Neural crest cell (in vitro differentiated cells): ENCODE measurements at regions not wholly inside any gene's neighbourhood (a gene's known extent, or its start where the extent isn't known, plus 50 kb on each side); places are given as distances from the start of the nearest gene placed in this dataset.
"Not testable (repeated sequence)": the region's sequence is repeated elsewhere in the genome, so short reads cannot be mapped to it uniquely, and the experiment has no call there.

Experiments used
- DNase-seq: peaks from one replicate; pipeline ENCODE4 v3.0.0; 2021; ENCODE audit warnings: low read depth, mixed read lengths, low spot score
- H3K27ac Mint-ChIP-seq: one replicate; pipeline ENCODE4 v1.8.0; 2021; ENCODE audit warnings: mild to moderate bottlenecking, mixed read lengths; ENCODE audit not compliant: unreplicated experiment
- H3K27me3 Mint-ChIP-seq: 2 replicates; pipeline ENCODE4 v1.8.0; 2021; ENCODE audit warnings: low read depth, mild to moderate bottlenecking, mixed read lengths
- H3K36me3 Mint-ChIP-seq: 2 replicates; pipeline ENCODE4 v1.8.0; 2021; ENCODE audit warnings: low read depth, mild to moderate bottlenecking, mixed read lengths
- H3K4me1 Mint-ChIP-seq: 2 replicates; pipeline ENCODE4 v1.8.0; 2021; ENCODE audit warnings: mixed read lengths
- H3K4me3 Mint-ChIP-seq: one replicate; pipeline ENCODE4 v1.8.0; 2021; ENCODE audit warnings: mild to moderate bottlenecking, mixed read lengths
- H3K9me3 Mint-ChIP-seq: 2 replicates; pipeline ENCODE4 v1.8.0; 2021; ENCODE audit warnings: mixed read lengths
- CTCF ChIP-seq: fragments of 200-600 bp; sonication (generic); conservative IDR thresholded peaks from 2 replicates; pipeline ENCODE4 v1.5.0; 2021; ENCODE audit warnings: antibody characterized with exemption, mild to moderate bottlenecking

DNA sequence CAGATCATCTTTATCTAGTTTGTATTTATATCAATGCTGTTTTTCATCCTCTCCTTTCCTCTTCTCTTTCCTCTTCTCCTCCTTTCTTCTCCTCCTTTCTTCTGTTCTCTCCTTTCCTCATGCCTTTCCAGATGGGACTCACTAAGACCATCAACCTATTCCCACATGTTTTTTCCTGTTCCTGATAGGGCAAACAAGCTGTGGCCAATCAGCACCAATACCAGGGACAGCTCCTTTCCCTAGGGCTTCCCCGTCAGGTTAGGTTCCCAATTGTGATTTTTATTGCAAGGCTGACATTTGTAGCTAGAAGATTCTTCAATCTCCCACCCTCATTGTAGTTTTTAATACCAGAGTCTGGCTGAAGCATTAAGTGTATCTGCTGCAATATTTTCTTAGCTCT is 76.3 kb upstream of the COL8A1 start:
- no peaks in the 10 kb centered on the region for H3K4me1 Mint-ChIP-seq
- no peak overlapping the region for H3K4me3 Mint-ChIP-seq
- H3K27me3 Mint-ChIP-seq, result peaks cover 3% of the 10 kb centered on the region
- no peak for TF ChIP-seq CTCF
- DNase-seq, result peak; percentile 1
- no peak overlapping the region for H3K27ac Mint-ChIP-seq
- no peaks in the 10 kb centered on the region for H3K36me3 Mint-ChIP-seq
- peaks cover 18% of the 10 kb centered on the region for H3K9me3 Mint-ChIP-seq

DNA sequence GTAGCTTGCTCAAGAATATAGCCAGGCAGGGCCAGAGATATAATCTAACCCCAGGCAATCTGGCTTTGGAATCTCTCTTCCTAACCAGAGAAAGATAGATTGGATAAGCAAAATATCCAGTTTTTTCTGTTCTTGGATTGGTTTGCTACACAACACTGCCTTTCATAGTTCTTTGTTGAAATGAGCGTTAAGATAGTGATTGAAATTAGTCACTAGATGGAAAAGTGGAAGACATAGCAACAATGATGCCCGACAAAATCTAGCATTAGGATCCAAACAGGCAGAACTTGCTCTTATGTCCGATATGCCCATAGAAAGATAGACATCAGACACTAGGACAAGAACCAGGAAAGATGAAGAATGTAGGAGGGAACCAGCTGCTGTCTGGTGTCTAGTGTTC is 77.3 kb upstream of the COL8A1 start:
- Mint-ChIP-seq H3K4me1 (no peaks in the 10 kb centered on the region), H3K36me3 (no peaks in the 10 kb centered on the region), H3K9me3 (peaks cover 15% of the 10 kb centered on the region), H3K27me3 (peaks cover 3% of the 10 kb centered on the region), H3K4me3 (no peak overlapping the region), H3K27ac (no peak overlapping the region)
- TF ChIP-seq CTCF, result no peak
- no peak for DNase-seq

GRCh38 chr3:99559196-99559595 is 79.2 kb upstream of the COL8A1 start:
- peaks cover 21% of the 10 kb centered on the region for H3K9me3 Mint-ChIP-seq

DNA sequence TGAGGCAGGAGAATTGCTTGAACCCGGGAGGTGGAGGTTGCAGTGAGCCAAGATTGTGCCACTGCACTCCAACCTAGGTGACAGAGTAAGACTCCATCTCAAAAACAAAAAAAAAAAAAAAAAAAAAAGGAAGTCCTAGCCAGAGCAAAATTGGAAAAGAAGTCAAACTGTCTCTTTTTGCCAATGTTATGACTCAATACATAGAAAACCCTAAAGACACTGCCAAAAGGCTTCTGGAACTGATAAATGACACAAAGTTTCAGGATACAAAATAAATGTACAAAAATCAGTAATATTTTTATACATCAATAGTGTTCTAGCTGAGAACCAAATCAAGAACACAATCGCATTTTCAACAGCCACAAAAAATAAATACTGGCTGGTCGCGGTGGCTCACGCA is 82.5 kb upstream of the COL8A1 start:
- H3K27me3 Mint-ChIP-seq, H3K36me3 Mint-ChIP-seq, DNase-seq, H3K4me3 Mint-ChIP-seq, H3K27ac Mint-ChIP-seq: not testable (repeated sequence)
- H3K4me1 Mint-ChIP-seq, result peaks cover 19% of the 10 kb centered on the region
- H3K9me3 Mint-ChIP-seq, result peaks cover 22% of the 10 kb centered on the region

More at GRCh38 chr3:99559196-99559595, 79.2 kb upstream of the COL8A1 start:
- no peak overlapping the region for H3K27ac Mint-ChIP-seq
- peaks cover 3% of the 10 kb centered on the region for H3K27me3 Mint-ChIP-seq
- peaks cover 5% of the 10 kb centered on the region for H3K36me3 Mint-ChIP-seq
- DNase-seq, result no peak
- no peaks in the 10 kb centered on the region for H3K4me1 Mint-ChIP-seq
- TF ChIP-seq CTCF, result no peak
- H3K4me3 Mint-ChIP-seq, result no peak overlapping the region

DNA sequence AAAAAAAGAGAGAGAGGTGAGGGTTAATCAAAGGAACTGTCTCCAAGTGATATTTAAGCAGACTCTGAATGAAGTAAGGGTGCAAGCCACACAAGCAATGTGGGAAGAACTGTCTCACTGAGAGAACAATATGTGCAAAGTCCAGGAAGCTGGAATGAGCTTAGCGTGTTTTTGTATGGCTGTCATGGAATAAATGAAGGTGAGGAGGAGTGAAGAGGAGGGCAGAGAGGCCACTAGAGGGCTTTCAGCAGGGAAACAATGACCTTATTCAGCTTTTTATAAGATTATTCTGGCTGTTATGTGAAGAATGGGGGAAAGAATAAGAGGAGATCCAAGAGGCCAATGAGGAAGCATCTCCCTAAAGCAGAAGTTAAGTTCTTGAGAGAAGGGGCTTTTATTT is 86.9 kb upstream of the COL8A1 start:
- DNase-seq, result no peak
- peak; percentile 44 for TF ChIP-seq CTCF
- H3K36me3 Mint-ChIP-seq, result peaks cover 6% of the 10 kb centered on the region
- peaks cover 31% of the 10 kb centered on the region for H3K4me1 Mint-ChIP-seq
- H3K9me3 Mint-ChIP-seq, result peaks cover 11% of the 10 kb centered on the region
- H3K27ac Mint-ChIP-seq, result peak overlapping the region; percentile 57
- no peaks in the 10 kb centered on the region for H3K27me3 Mint-ChIP-seq
- H3K4me3 Mint-ChIP-seq, result peak overlapping the region; percentile 10

DNA sequence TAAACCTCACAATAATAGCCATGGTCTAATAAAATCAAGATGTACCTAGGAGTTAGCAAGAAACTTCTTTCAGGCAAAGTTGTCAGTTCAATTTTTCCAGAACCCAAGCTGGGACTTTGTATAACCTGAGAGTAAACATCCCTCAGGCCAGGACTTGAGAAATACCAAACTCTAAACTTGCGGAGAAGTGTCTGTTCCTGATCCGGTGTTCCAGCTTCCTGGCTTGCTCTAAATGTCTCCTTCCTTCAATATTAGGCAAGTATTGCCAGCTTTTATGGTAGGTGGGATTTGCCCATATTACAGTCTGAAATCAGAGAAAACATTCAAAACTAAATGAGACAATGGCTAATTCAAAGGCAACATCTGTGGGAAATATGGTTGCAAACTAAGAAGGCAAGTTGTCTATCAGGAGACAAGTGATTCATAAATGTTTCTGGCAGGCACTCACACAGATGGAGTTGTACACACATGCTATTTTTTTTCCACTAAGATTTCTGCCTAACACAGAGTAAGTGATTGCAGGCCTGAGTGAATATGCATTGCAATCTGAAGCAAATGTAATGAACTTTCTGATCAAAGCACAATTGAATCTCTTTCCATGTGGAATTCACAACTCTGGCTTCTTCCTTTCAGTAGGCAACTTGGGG is 88.3 kb upstream of the COL8A1 start:
- Mint-ChIP-seq H3K4me1 (peaks cover 31% of the 10 kb centered on the region), H3K27ac (no peak overlapping the region), H3K9me3 (peaks cover 8% of the 10 kb centered on the region), H3K4me3 (no peak overlapping the region), H3K27me3 (no peaks in the 10 kb centered on the region), H3K36me3 (peaks cover 5% of the 10 kb centered on the region)
- no peak for DNase-seq
- TF ChIP-seq CTCF, result no peak
